ENCODE measurements at regions not wholly inside any gene's neighbourhood (a gene's known extent, or its start where the extent isn't known, plus 50 kb on each side); places are given as distances from the start of the nearest gene placed in this dataset.

- TF ChIP-seq ZNF274 (IDR thresholded peaks at IDR 0.05; ENCODE audit: low read depth, low read length): no peak
- no peak for TF ChIP-seq YY1 (IDR thresholded peaks at IDR 0.05; ENCODE audit: insufficient read depth, insufficient read length)
Measured at GRCh38 chr7:142592664-142593063, 156.6 kb upstream of the PRSS1 start.
